HL-60 (cell line): ENCODE measurements at regions not wholly inside any gene's neighbourhood (a gene's known extent, or its start where the extent isn't known, plus 50 kb on each side); places are given as distances from the start of the nearest gene placed in this dataset.
"Not testable (repeated sequence)": the region's sequence is repeated elsewhere in the genome, so short reads cannot be mapped to it uniquely, and the experiment has no call there.

ENCODE experiments used
- DNase-seq, 2 experiments: peaks; one replicate each; pipeline ENCODE4 v3.0.0-alpha.2; 2010 to 2020; ENCODE audit warnings: low read depth in 1 of 2, low spot score in 1 of 2
- H3K27ac ChIP-seq: fragments of 250-450 bp; sonication (Bioruptor Pico); replicated peaks from 2 replicates; pipeline ENCODE4 v1.5.1; 2020; ENCODE audit warnings: mild to moderate bottlenecking, moderate library complexity
- H3K27me3 ChIP-seq: fragments of 250-450 bp; sonication (Bioruptor Pico); 2 replicates; pipeline ENCODE4 v1.5.1; 2021; ENCODE audit warnings: mild to moderate bottlenecking, moderate library complexity; ENCODE audit not compliant: insufficient read depth, poor library complexity, severe bottlenecking
- H3K4me3 ChIP-seq: replicated peaks from 2 replicates; pipeline ENCODE4 v1.5.1; 2011; ENCODE audit warnings: mild to moderate bottlenecking, control low read depth, low read length; ENCODE audit not compliant: insufficient read depth
- CTCF ChIP-seq: IDR thresholded peaks from one replicate; pipeline ENCODE4 v1.5.1; 2011; ENCODE audit warnings: low read length, control low read depth, inconsistent platforms; ENCODE audit not compliant: insufficient read depth
- GABPA ChIP-seq: IDR thresholded peaks from 2 replicates; pipeline ENCODE4 v1.6.1; 2012; ENCODE audit warnings: low read depth
- POLR2AphosphoS5 ChIP-seq: IDR thresholded peaks from 2 replicates; pipeline ENCODE4 v1.6.1; 2012; ENCODE audit warnings: low read depth
- REST ChIP-seq: IDR thresholded peaks from 2 replicates; pipeline ENCODE4 v1.6.1; 2012; ENCODE audit warnings: low read depth; ENCODE audit not compliant: insufficient replicate concordance
- SPI1 ChIP-seq: IDR thresholded peaks from 2 replicates; pipeline ENCODE4 v1.6.1; 2012; ENCODE audit warnings: low read depth, mild to moderate bottlenecking, borderline replicate concordance

GRCh38 chr6:105688573-105688972 lies 285.7 kb upstream of the PREP start:
- Histone ChIP-seq H3K4me3 (no peak overlapping the region), H3K27me3 (no peaks in the 10 kb centered on the region), H3K27ac (no peak overlapping the region)
- TF ChIP-seq CTCF (no peak), SPI1 (no peak), REST (no peak), GABPA (no peak), POLR2AphosphoS5 (no peak)
- no peak for DNase-seq

- DNase-seq, H3K27ac ChIP-seq, H3K27me3 ChIP-seq, H3K4me3 ChIP-seq: not testable (repeated sequence)
Observed at GRCh38 chr6:105686793-105687192, 283.9 kb upstream of the PREP start.

- Histone ChIP-seq H3K27ac (no peak overlapping the region), H3K4me3 (no peak overlapping the region), H3K27me3 (no peaks in the 10 kb centered on the region)
- DNase-seq, result no peak
- TF ChIP-seq REST (no peak), CTCF (no peak), POLR2AphosphoS5 (no peak), SPI1 (no peak), GABPA (no peak)
Observed at GRCh38 chr6:105681061-105681460, 278.2 kb upstream of the PREP start.

- peak in 1 of 2 experiments; percentile 6 for DNase-seq
- TF ChIP-seq SPI1 (no peak), REST (no peak), POLR2AphosphoS5 (no peak), GABPA (no peak), CTCF (no peak)
Observed at GRCh38 chr6:105680131-105680530, 277.2 kb upstream of the PREP start.

More at GRCh38 chr6:105680131-105680530, 277.2 kb upstream of the PREP start:
- Histone ChIP-seq H3K27me3 (no peaks in the 10 kb centered on the region), H3K27ac (no peak overlapping the region), H3K4me3 (no peak overlapping the region)
